ENCODE measurements at regions not wholly inside any gene's neighbourhood (a gene's known extent, or its start where the extent isn't known, plus 50 kb on each side); places are given as distances from the start of the nearest gene placed in this dataset.
"Not testable (repeated sequence)": the region's sequence is repeated elsewhere in the genome, so short reads cannot be mapped to it uniquely, and the experiment has no call there.

- TF ChIP-seq CTCF (IDR thresholded peaks at IDR 0.05; ENCODE audit: low read depth, low read length) = no peak
- no peak for DNase-seq (ENCODE audit: extremely low read depth, low read depth)
Observed at GRCh38 chr12:56872366-56872765, 61.8 kb downstream of the SDR9C7 start.

DNA sequence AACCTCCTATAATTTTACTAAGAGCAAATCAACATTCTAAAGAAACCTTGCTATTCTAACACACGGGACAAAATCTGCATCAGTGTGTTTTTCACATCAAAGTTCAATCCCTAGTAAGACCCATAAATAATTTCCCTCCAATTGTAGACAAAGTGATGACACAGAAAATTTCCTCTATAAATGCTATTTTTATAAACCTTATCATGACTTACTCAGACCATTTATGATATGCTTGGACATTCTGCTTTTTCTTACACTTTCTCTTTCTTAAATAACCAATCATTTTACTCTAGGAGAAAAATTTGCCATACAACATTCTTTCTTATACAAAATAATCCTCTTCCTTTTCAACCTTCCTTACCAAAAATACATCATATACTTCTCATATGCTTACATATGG lies 67.0 kb downstream of the SDR9C7 start:
- no peak for TF ChIP-seq CTCF (IDR thresholded peaks at IDR 0.05; ENCODE audit: low read depth, low read length)
- no peak for DNase-seq (ENCODE audit: extremely low read depth, low read depth)

DNA sequence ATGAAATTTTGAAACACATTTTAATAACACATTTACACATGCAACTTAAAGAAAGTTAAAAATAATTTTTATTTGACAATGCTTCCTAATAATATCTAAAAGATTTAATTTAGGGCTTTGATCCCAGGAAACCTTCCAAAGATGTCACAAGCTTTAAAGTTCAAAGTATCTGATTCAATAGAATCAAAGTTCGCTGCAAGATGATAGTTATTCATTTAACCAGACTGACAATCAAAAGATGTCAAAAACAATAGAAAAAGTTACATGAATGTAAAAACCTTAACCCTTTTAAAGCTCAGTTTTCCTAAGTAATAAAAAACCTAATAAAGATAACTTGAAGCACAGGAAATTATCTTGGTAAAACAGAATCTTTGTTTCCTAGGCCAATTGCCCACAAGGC lies 67.7 kb downstream of the SDR9C7 start:
- TF ChIP-seq CTCF (IDR thresholded peaks at IDR 0.05; ENCODE audit: low read depth, low read length) = no peak
- no peak for DNase-seq (ENCODE audit: extremely low read depth, low read depth)

- DNase-seq (ENCODE audit: extremely low read depth, low read depth) = no peak
- no peak for TF ChIP-seq CTCF (IDR thresholded peaks at IDR 0.05; ENCODE audit: low read depth, low read length)
Observed at GRCh38 chr12:56864318-56864717, 69.9 kb downstream of the SDR9C7 start.

GRCh38 chr12:56863789-56864188 lies 70.4 kb downstream of the SDR9C7 start:
- no peak for TF ChIP-seq CTCF (IDR thresholded peaks at IDR 0.05; ENCODE audit: low read depth, low read length)
- no peak for DNase-seq (ENCODE audit: extremely low read depth, low read depth)

DNA sequence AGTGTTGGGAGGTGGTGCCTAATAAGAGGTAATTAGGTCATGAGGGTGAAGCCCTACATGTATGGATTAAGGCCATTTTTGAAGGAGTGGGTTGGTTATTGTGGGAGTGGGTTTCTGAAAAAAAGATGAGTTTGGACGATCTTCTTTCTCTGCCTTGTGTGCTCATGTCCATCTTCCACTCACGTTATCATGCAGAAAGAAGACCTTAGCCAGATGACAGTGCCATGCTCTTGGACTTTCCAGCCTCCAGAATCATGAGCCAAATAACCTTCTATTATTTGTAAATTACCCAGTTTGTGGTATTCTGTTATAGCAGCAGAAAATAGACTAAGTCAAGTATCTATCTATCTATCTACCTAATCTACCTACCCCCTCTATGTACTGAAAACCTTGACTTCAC lies 71.9 kb downstream of the SDR9C7 start:
- TF ChIP-seq CTCF (IDR thresholded peaks at IDR 0.05; ENCODE audit: low read depth, low read length) = no peak
- no peak for DNase-seq (ENCODE audit: extremely low read depth, low read depth)

GRCh38 chr12:56853392-56853978 lies 80.7 kb downstream of the SDR9C7 start:
- DNase-seq (ENCODE audit: extremely low read depth, low read depth) = not testable (repeated sequence)

- no peak for TF ChIP-seq CTCF (IDR thresholded peaks at IDR 0.05; ENCODE audit: low read depth, low read length)
- no peak for DNase-seq (ENCODE audit: extremely low read depth, low read depth)
Observed at GRCh38 chr12:56851462-56851861, 82.7 kb downstream of the SDR9C7 start.
